DND-41 (cell line): ENCODE measurements at regions not wholly inside any gene's neighbourhood (a gene's known extent, or its start where the extent isn't known, plus 50 kb on each side); places are given as distances from the start of the nearest gene placed in this dataset.

Source experiments
- EZH2 ChIP-seq: IDR thresholded peaks from 3 replicates; pipeline ENCODE4 v1.6.1; 2012; ENCODE audit warnings: borderline replicate concordance, low read depth, mild to moderate bottlenecking, moderate library complexity, low read length, inconsistent platforms; ENCODE audit not compliant: severe bottlenecking
- TF ChIP-seq, protein P1 (sequence below): IDR thresholded peaks from 2 replicates; pipeline ENCODE4 v1.5.1; 2012; ENCODE audit warnings: borderline replicate concordance, low read length, moderate library complexity, mild to moderate bottlenecking; ENCODE audit not compliant: poor library complexity, severe bottlenecking; ENCODE audit errors: extremely low read depth

DNA sequence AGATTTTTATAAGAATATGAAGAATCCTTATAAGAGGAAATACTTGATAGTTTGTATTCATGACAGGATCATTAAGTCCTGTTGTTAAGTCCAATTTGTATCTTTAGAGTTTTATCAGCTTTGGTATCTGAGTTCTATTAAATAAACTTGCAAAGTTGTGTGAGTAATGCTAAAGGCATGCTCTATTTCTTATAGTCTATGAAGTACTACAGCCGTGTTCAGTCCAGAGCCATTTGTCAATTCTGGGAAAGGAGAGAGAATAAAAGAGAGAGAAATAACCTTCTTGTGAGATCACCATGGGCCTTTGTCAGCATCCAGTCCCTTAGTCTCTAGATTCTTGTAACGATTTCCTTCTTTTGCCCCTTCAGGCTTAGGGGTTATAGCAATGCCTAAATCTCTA is 181.2 kb upstream of the POU3F2 start:
- TF ChIP-seq, protein P1, sequence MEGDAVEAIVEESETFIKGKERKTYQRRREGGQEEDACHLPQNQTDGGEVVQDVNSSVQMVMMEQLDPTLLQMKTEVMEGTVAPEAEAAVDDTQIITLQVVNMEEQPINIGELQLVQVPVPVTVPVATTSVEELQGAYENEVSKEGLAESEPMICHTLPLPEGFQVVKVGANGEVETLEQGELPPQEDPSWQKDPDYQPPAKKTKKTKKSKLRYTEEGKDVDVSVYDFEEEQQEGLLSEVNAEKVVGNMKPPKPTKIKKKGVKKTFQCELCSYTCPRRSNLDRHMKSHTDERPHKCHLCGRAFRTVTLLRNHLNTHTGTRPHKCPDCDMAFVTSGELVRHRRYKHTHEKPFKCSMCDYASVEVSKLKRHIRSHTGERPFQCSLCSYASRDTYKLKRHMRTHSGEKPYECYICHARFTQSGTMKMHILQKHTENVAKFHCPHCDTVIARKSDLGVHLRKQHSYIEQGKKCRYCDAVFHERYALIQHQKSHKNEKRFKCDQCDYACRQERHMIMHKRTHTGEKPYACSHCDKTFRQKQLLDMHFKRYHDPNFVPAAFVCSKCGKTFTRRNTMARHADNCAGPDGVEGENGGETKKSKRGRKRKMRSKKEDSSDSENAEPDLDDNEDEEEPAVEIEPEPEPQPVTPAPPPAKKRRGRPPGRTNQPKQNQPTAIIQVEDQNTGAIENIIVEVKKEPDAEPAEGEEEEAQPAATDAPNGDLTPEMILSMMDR: no peak
- no peak for TF ChIP-seq EZH2
